AG09319 (cell line): ENCODE measurements at regions not wholly inside any gene's neighbourhood (a gene's known extent, or its start where the extent isn't known, plus 50 kb on each side); places are given as distances from the start of the nearest gene placed in this dataset.

ENCODE experiments used
- DNase-seq: peaks from one replicate; pipeline ENCODE4 v3.0.0-alpha.2; 2010; ENCODE audit warnings: low read depth; ENCODE audit errors: extremely low read depth
- CTCF ChIP-seq: IDR thresholded peaks from 2 replicates; pipeline ENCODE4 v1.5.1; 2011; ENCODE audit warnings: low read depth, mild to moderate bottlenecking, inconsistent platforms, low read length, moderate library complexity

DNA sequence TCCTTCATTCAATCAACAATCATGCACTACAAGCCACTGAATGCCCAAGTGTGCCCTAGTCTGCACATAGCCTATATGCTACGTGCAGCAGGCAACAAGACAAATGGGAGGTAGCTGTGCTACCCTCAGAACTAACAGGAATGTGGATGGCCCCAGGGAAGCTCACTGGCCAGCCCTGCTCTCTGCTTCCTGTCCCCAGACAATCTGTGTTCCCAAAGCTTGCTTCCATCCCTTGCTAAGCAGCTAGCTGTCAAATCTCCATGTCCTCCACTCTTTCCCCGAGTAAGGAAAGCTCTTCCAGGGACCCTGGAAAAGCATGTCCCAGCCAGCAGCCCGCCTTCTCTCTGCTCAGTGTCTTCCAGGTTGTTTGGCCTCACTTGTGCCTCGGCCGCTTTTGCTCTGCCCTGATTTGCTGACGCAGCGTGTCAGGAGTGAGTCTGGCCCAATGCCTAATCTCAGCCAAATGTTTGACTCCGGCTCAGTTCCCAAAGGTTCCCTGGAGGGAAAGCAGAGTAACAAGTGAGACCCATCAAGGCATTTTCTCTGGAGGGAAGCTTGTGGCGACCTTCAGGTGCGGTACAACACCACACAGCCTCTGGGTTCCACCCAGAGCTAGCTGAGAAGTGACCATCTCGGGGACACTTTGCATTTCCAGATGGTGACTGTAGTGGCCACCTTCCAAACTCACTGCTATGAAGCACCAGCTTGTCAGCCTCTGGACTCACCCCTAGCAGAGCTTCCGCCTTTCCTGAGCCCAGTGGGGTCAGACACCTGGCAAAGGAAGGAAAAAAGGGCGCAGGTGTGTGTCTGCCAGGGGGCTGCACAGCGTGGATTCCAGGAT, 243.4 kb downstream of the RHOU start:
- TF ChIP-seq CTCF: no peak
- DNase-seq: no peak

GRCh38 chr1:228979325-228979699, 244.0 kb downstream of the RHOU start:
- DNase-seq: no peak
- TF ChIP-seq CTCF: no peak

GRCh38 chr1:228979774-228980173, 244.5 kb downstream of the RHOU start:
- TF ChIP-seq CTCF: no peak
- no peak for DNase-seq

DNA sequence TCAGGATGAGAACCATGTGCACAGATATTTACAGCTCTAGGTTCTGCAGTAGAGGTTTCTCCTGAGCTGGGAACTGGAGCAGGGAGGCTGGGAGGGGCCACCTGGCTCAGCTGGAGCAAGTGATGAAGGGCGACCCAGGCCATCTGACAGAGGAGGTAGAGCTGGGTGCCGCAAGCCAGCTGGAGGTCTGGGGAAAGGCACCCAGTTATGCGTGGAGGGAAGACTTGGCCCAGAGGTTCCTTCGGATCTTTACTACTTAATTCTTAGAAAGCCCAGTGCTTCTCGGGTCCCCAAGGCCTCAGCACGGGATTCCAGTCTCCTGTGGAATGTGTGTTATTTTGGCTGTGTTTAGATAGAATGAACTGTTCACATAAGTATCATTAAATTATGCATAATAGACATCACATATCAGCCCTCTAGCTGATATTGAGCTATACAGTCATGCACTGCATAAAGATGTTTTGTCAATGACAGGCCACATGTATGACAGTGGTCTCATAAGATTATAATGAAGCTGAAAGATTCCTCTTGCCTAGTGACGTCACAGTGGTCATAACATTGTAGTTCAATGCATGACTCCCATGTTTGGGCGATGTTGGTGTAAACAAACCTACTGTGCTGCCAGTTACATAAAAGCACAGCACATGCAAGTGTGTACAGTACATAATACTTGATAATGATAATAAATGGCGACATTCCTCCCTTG, 245.1 kb downstream of the RHOU start:
- no peak for TF ChIP-seq CTCF
- DNase-seq: no peak

- DNase-seq: no peak
Measured at GRCh38 chr1:228982637-228983036, 247.4 kb downstream of the RHOU start.

DNA sequence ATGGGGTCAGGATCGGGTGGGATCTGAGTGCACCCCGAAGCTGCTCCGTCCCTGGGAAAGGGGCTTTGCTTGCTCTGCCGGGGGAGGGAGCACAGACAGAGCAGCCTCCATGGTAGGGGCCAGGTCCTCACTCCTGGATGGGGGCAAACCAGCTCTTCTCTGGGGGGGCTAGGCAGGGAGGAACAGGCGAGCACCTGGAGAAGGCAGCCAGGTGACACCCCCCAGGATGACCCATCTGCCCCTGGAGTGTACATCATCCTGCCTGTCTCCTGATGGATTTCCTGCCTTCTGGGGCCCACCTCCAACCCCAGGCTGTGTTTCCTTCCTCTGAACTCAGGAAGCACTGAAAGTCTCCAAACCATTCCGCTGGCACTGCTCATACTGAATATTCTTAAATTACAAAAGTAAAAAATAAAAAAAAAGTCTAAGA, 248.0 kb downstream of the RHOU start:
- DNase-seq: no peak
- no peak for TF ChIP-seq CTCF

More at GRCh38 chr1:228982637-228983036, 247.4 kb downstream of the RHOU start:
- no peak for TF ChIP-seq CTCF

GRCh38 chr1:228983661-228984060, 248.4 kb downstream of the RHOU start:
- TF ChIP-seq CTCF: no peak

More at GRCh38 chr1:228983661-228984060, 248.4 kb downstream of the RHOU start:
- DNase-seq: no peak
